H1 (cell line): ENCODE measurements at regions not wholly inside any gene's neighbourhood (a gene's known extent, or its start where the extent isn't known, plus 50 kb on each side); places are given as distances from the start of the nearest gene placed in this dataset.
"Not testable (repeated sequence)": the region's sequence is repeated elsewhere in the genome, so short reads cannot be mapped to it uniquely, and the experiment has no call there.

ENCODE experiments used
- CTCF ChIA-PET: fragments of 300-600 bp; sonication (Branson Sonifier 250); formaldehyde crosslinking; loops from one replicate; lab custom pipeline; 2021; ENCODE audit not compliant: partially characterized antibody; lab: Charles Lee
- POLR2A ChIA-PET: fragments of 300-600 bp; sonication (Branson Sonifier 250); formaldehyde crosslinking; loops from one replicate; lab custom pipeline; 2021; ENCODE audit warnings: inconsistent platforms; ENCODE audit not compliant: partially characterized antibody; lab: Charles Lee
- DNase-seq, 2 experiments: peaks; one replicate each; pipeline versions ENCODE4 v3.0.0 to v3.0.0-alpha.2; 2010 to 2022; ENCODE audit warnings: low spot score in 2 of 2, low read depth in 1 of 2, mixed read lengths in 1 of 2
- FAIRE-seq: peaks from 2 replicates; lab custom pipeline; 2011; peaks lifted over from hg19 to GRCh38; lab: Jason Lieb, UNC
- H2AFZ ChIP-seq: 2 replicates; pipeline ENCODE4 v1.8.1; 2012; ENCODE audit warnings: low read length, inconsistent platforms
- H2AK5ac ChIP-seq: 2 replicates; pipeline ENCODE4 v1.6.1; 2013; ENCODE audit warnings: low read depth, low read length
- H2BK120ac ChIP-seq: replicated peaks from 2 replicates; pipeline ENCODE3; 2013; ENCODE audit warnings: low read depth, low read length, inconsistent platforms
- H2BK12ac ChIP-seq: 2 replicates; pipeline ENCODE4 v1.6.1; 2013; ENCODE audit warnings: low read depth, low read length
- H2BK15ac ChIP-seq: 2 replicates; pipeline ENCODE4 v1.6.1; 2013; ENCODE audit warnings: low read length
- H2BK20ac ChIP-seq: 2 replicates; pipeline ENCODE4 v1.6.1; 2013; ENCODE audit warnings: low read length
- H2BK5ac ChIP-seq: 2 replicates; pipeline ENCODE4 v1.6.1; 2013; ENCODE audit warnings: low read depth, low read length
- H3K14ac ChIP-seq: 2 replicates; pipeline ENCODE4 v1.6.1; 2013; ENCODE audit warnings: inconsistent platforms; ENCODE audit not compliant: insufficient read length
- H3K18ac ChIP-seq: 2 replicates; pipeline ENCODE4 v1.6.1; 2013; ENCODE audit warnings: low read length; ENCODE audit errors: extremely low read depth
- H3K23ac ChIP-seq: 2 replicates; pipeline ENCODE4 v1.6.1; 2013; ENCODE audit warnings: inconsistent platforms; ENCODE audit not compliant: insufficient read length
- H3K23me2 ChIP-seq: 2 replicates; pipeline ENCODE4 v1.6.1; 2013; ENCODE audit warnings: low read depth, low read length
- H3K27ac ChIP-seq: 2 replicates; pipeline ENCODE4 v1.6.1; 2011; ENCODE audit warnings: low read depth, low read length, inconsistent platforms
- H3K27me3 ChIP-seq, 4 experiments: replicated peaks in 1 of 4; 1 replicate in 1 of 4; 2 replicates in 3 of 4; pipeline versions ENCODE4 v1.6.1 to v1.8.1; 2011 to 2013; ENCODE audit warnings: low read length in 3 of 4, mild to moderate bottlenecking in 3 of 4, inconsistent platforms in 2 of 4, mixed read lengths in 2 of 4, moderate library complexity in 1 of 4; ENCODE audit not compliant: control insufficient read depth in 3 of 4, insufficient read depth in 3 of 4; ENCODE audit errors: extremely low read depth in 1 of 4
- H3K36me3 ChIP-seq, 4 experiments: 2 replicates each; pipeline versions ENCODE4 v1.6.1 to v1.8.1; 2011 to 2013; ENCODE audit warnings: mild to moderate bottlenecking in 4 of 4, low read length in 3 of 4, moderate library complexity in 2 of 4, control low read depth in 1 of 4, inconsistent platforms in 1 of 4; ENCODE audit not compliant: insufficient read depth in 4 of 4, control insufficient read depth in 2 of 4
- H3K4ac ChIP-seq: replicated peaks from 2 replicates; pipeline ENCODE3; 2013; ENCODE audit warnings: low read length, low read depth, mixed read lengths, inconsistent platforms; ENCODE audit not compliant: insufficient read length
- H3K4me1 ChIP-seq, 4 experiments: replicated peaks in 1 of 4; 1 replicate in 1 of 4; 2 replicates in 3 of 4; pipeline versions ENCODE4 v1.6.1 to v1.8.1; 2011 to 2013; ENCODE audit warnings: low read length in 3 of 4, inconsistent platforms in 2 of 4, mixed read lengths in 1 of 4; ENCODE audit not compliant: insufficient read depth in 4 of 4, control insufficient read depth in 3 of 4
- H3K4me2 ChIP-seq, 2 experiments: 2 replicates each; pipeline versions ENCODE4 v1.6.1 to v1.8.1; 2011 to 2013; ENCODE audit warnings: low read depth in 2 of 2, low read length in 2 of 2, control low read depth in 1 of 2, inconsistent platforms in 1 of 2, mild to moderate bottlenecking in 1 of 2; ENCODE audit not compliant: insufficient read depth in 1 of 2
- H3K4me3 ChIP-seq, 4 experiments: fragments of 200-600, 300-600 bp in 1 of 4; sonication (generic), shearing (Covaris generic), sonication (Bioruptor Twin) in 1 of 4; 2 replicates each; pipeline versions ENCODE4 v1.5.1 to v1.8.1; 2011 to 2016; ENCODE audit warnings: low read length in 4 of 4, low read depth in 3 of 4, control low read depth in 2 of 4, inconsistent platforms in 2 of 4, mild to moderate bottlenecking in 2 of 4, mixed read lengths in 1 of 4, moderate library complexity in 1 of 4; ENCODE audit not compliant: insufficient read depth in 2 of 4; ENCODE audit errors: extremely low read depth in 1 of 4
- H3K56ac ChIP-seq: replicated peaks from 2 replicates; pipeline ENCODE3; 2013; ENCODE audit warnings: low read depth, mild to moderate bottlenecking, mixed read lengths, low read length, inconsistent platforms; ENCODE audit not compliant: insufficient read length
- H3K79me1 ChIP-seq: 2 replicates; pipeline ENCODE4 v1.6.1; 2013; ENCODE audit warnings: low read depth, low read length, control low read depth
- H3K79me2 ChIP-seq, 2 experiments: 2 replicates each; pipeline versions ENCODE4 v1.6.1 to v1.8.1; 2012 to 2013; ENCODE audit warnings: low read length in 2 of 2, mild to moderate bottlenecking in 2 of 2, inconsistent platforms in 1 of 2; ENCODE audit not compliant: insufficient read depth in 2 of 2, control insufficient read depth in 1 of 2
- H3K9ac ChIP-seq, 4 experiments: replicated peaks in 1 of 4; 1 replicate in 1 of 4; 2 replicates in 3 of 4; pipeline versions ENCODE4 v1.6.1 to v1.8.1; 2011 to 2013; ENCODE audit warnings: low read depth in 3 of 4, low read length in 3 of 4, control low read depth in 2 of 4, mild to moderate bottlenecking in 2 of 4, moderate library complexity in 2 of 4, inconsistent platforms in 1 of 4; ENCODE audit errors: extremely low read depth in 1 of 4
- H3K9me3 ChIP-seq, 2 experiments: 2 replicates each; pipeline versions ENCODE4 v1.6.1 to v1.8.1; 2012 to 2013; ENCODE audit warnings: mild to moderate bottlenecking in 2 of 2, moderate library complexity in 2 of 2, control low read depth in 1 of 2, inconsistent platforms in 1 of 2, low read depth in 1 of 2, low read length in 1 of 2, mixed read lengths in 1 of 2; ENCODE audit not compliant: insufficient read depth in 2 of 2
- H4K20me1 ChIP-seq, 2 experiments: replicated peaks in 1 of 2; 2 replicates each; pipeline versions ENCODE3 to v1.8.1; 2011 to 2013; ENCODE audit warnings: inconsistent platforms in 2 of 2, low read length in 2 of 2, mild to moderate bottlenecking in 1 of 2; ENCODE audit not compliant: insufficient read depth in 2 of 2, control insufficient read depth in 1 of 2
- H4K5ac ChIP-seq: 2 replicates; pipeline ENCODE4 v1.6.1; 2013; ENCODE audit warnings: low read length, low read depth, mixed read lengths, inconsistent platforms; ENCODE audit not compliant: insufficient read length
- H4K8ac ChIP-seq: 2 replicates; pipeline ENCODE4 v1.8.0; 2013; ENCODE audit warnings: mild to moderate bottlenecking, moderate library complexity, low read length, inconsistent platforms; ENCODE audit not compliant: insufficient read depth; ENCODE audit errors: extremely low read depth
- H4K91ac ChIP-seq: replicated peaks from 2 replicates; pipeline ENCODE3; 2013; ENCODE audit warnings: low read length, mixed read lengths, inconsistent platforms; ENCODE audit not compliant: insufficient read length
- WGBS, 2 experiments: shearing (Covaris generic) in 1 of 2; methylation state at CpG; one replicate each; pipeline versions ENCODE4 v1.1.6 to v1.1.7; 2013 to 2015; ENCODE audit warnings: low lambda C conversion rate in 2 of 2, mixed read lengths in 2 of 2, inconsistent platforms in 1 of 2, low coverage in 1 of 2, missing lambda C conversion rate in 1 of 2; ENCODE audit not compliant: insufficient replicate concordance in 2 of 2, insufficient coverage in 1 of 2, insufficient read length in 1 of 2; ENCODE audit errors: extremely low coverage in 1 of 2, missing lambda C conversion rate in 1 of 2; 5-methylcytosine and 5-hydroxymethylcytosine counted together

- H3K23me2 ChIP-seq, H2BK5ac ChIP-seq, H2AFZ ChIP-seq, H3K79me2 ChIP-seq, H2BK12ac ChIP-seq, H4K5ac ChIP-seq, H3K4me3 ChIP-seq, H4K91ac ChIP-seq, H3K9me3 ChIP-seq, H2BK120ac ChIP-seq, H3K9ac ChIP-seq, H3K14ac ChIP-seq, H3K79me1 ChIP-seq, H2BK15ac ChIP-seq, H3K36me3 ChIP-seq, H3K4me2 ChIP-seq, POLR2A ChIA-PET, H3K27ac ChIP-seq, H3K56ac ChIP-seq, H4K8ac ChIP-seq, H3K4me1 ChIP-seq, CTCF ChIA-PET, H3K27me3 ChIP-seq, H4K20me1 ChIP-seq, H3K23ac ChIP-seq, FAIRE-seq, H3K18ac ChIP-seq, H3K4ac ChIP-seq, H2AK5ac ChIP-seq, H2BK20ac ChIP-seq, DNase-seq: not testable (repeated sequence)
- WGBS, 2 experiments: no CpG with 5 or more reads among the region's 3 CpGs
Measured at GRCh38 chr1:120531455-120531854, 116.6 kb downstream of the NBPF8 start.

DNA sequence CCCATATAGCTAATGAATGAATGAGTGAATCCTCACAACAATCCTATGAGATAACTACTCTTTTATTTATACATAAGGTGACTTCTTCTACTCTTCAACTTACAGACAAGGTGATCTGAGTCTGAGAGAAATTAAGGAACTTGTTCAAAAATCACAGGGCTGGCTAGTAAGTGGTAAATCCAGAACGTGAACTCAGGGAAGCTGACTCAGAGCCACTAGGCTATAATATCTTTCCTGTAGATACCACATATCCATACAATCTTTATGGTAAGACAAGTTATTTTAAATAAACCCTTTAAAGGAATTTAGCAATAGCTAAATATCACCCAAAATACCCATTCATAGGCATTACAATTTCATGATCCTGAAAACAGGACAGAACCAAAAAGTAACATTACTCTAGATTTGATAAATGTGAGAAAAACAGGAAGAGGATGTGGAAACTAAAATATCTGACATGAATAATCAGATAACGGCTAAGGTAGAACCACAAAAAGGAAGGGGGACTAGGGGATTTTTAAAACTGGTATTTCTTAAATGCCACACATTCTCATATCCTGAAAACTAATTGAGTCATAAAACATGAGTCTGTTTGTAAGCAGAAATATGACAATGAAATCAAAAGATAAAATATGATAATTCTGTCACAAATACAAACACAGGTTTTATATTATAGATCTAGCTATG is 119.7 kb downstream of the NBPF8 start:
- 43% methylated on average over 2 of the region's 2 CpGs; no CpG with 5 or more reads in 1 of the 2 experiments for WGBS, 2 experiments
- H3K79me2 ChIP-seq, H2AK5ac ChIP-seq, POLR2A ChIA-PET, H2BK20ac ChIP-seq, H3K79me1 ChIP-seq, H3K4ac ChIP-seq, DNase-seq, CTCF ChIA-PET, H3K4me1 ChIP-seq, H3K9ac ChIP-seq, H3K56ac ChIP-seq, H2BK5ac ChIP-seq, H3K36me3 ChIP-seq, H3K9me3 ChIP-seq, H4K8ac ChIP-seq, H4K20me1 ChIP-seq, H3K4me2 ChIP-seq, H3K27ac ChIP-seq, H2BK12ac ChIP-seq, FAIRE-seq, H3K23me2 ChIP-seq, H3K23ac ChIP-seq, H4K5ac ChIP-seq, H2BK120ac ChIP-seq, H3K4me3 ChIP-seq, H3K27me3 ChIP-seq, H2BK15ac ChIP-seq, H3K18ac ChIP-seq, H4K91ac ChIP-seq, H3K14ac ChIP-seq, H2AFZ ChIP-seq: not testable (repeated sequence)
